ENCODE measurements at regions not wholly inside any gene's neighbourhood (a gene's known extent, or its start where the extent isn't known, plus 50 kb on each side); places are given as distances from the start of the nearest gene placed in this dataset.

GRCh38 chr3:72322264-72322976 lies 525.8 kb downstream of the SHQ1 start:
- DNase-seq (ENCODE audit: low spot score in 2 of 2) (no peak), ATAC-seq (no peak)
- Mint-ChIP-seq H3K27ac (no peak overlapping the region), H3K4me1 (no peaks in the 10 kb centered on the region), H3K9me3 (peaks cover 5% of the 10 kb centered on the region), H3K36me3 (no peaks in the 10 kb centered on the region), H3K4me3 (no peak overlapping the region)

- Mint-ChIP-seq H3K9me3 (no peaks in the 10 kb centered on the region), H3K4me3 (no peak overlapping the region), H3K36me3 (no peaks in the 10 kb centered on the region), H3K4me1 (no peaks in the 10 kb centered on the region), H3K27ac (no peak overlapping the region)
- DNase-seq (ENCODE audit: low spot score in 2 of 2) (no peak), ATAC-seq (no peak)
Observed at GRCh38 chr3:72320955-72321303, 527.3 kb downstream of the SHQ1 start.

GRCh38 chr3:72320095-72320954 lies 527.9 kb downstream of the SHQ1 start:
- Mint-ChIP-seq H3K36me3 (no peaks in the 10 kb centered on the region), H3K4me1 (no peaks in the 10 kb centered on the region), H3K9me3 (no peaks in the 10 kb centered on the region), H3K27ac (no peak overlapping the region), H3K4me3 (no peak overlapping the region)
- DNase-seq (ENCODE audit: low spot score in 2 of 2) (no peak), ATAC-seq (no peak)

- Mint-ChIP-seq H3K9me3 (no peaks in the 10 kb centered on the region), H3K36me3 (no peaks in the 10 kb centered on the region), H3K4me1 (no peaks in the 10 kb centered on the region), H3K4me3 (no peak overlapping the region), H3K27ac (no peak overlapping the region)
- ATAC-seq (no peak), DNase-seq (ENCODE audit: low spot score in 2 of 2) (no peak)
Observed at GRCh38 chr3:72319194-72320094, 528.8 kb downstream of the SHQ1 start.

GRCh38 chr3:72318504-72319193 lies 529.6 kb downstream of the SHQ1 start:
- H3K4me3 Mint-ChIP-seq = no peak overlapping the region
- no peaks in the 10 kb centered on the region for H3K4me1 Mint-ChIP-seq
- H3K36me3 Mint-ChIP-seq = no peaks in the 10 kb centered on the region
- no peaks in the 10 kb centered on the region for H3K9me3 Mint-ChIP-seq
- DNase-seq (ENCODE audit: low spot score in 2 of 2) = no peak
- H3K27ac Mint-ChIP-seq = no peak overlapping the region
- ATAC-seq = no peak

- Mint-ChIP-seq H3K9me3 (no peaks in the 10 kb centered on the region), H3K27ac (no peak overlapping the region), H3K4me1 (no peaks in the 10 kb centered on the region), H3K4me3 (no peak overlapping the region), H3K36me3 (no peaks in the 10 kb centered on the region)
- no peak for ATAC-seq
- DNase-seq (ENCODE audit: low spot score in 2 of 2) = no peak
Observed at GRCh38 chr3:72317491-72317890, 530.8 kb downstream of the SHQ1 start.

GRCh38 chr3:72316501-72317279 lies 531.6 kb downstream of the SHQ1 start:
- no peak for ATAC-seq
- no peaks in the 10 kb centered on the region for H3K36me3 Mint-ChIP-seq
- no peak overlapping the region for H3K27ac Mint-ChIP-seq
- H3K4me1 Mint-ChIP-seq = no peaks in the 10 kb centered on the region
- no peaks in the 10 kb centered on the region for H3K9me3 Mint-ChIP-seq
- H3K4me3 Mint-ChIP-seq = no peak overlapping the region
- DNase-seq (ENCODE audit: low spot score in 2 of 2) = no peak

- H3K4me1 Mint-ChIP-seq = peaks cover 6% of the 10 kb centered on the region
- ATAC-seq (no peak), DNase-seq (ENCODE audit: low spot score in 2 of 2) (no peak)
- H3K36me3 Mint-ChIP-seq = no peaks in the 10 kb centered on the region
- no peak overlapping the region for H3K27ac Mint-ChIP-seq
- H3K9me3 Mint-ChIP-seq = no peaks in the 10 kb centered on the region
- H3K4me3 Mint-ChIP-seq = no peak overlapping the region
Observed at GRCh38 chr3:72313308-72313707, 528.4 kb upstream of the PROK2 start.

GRCh38 chr3:72312339-72312738 lies 527.4 kb upstream of the PROK2 start:
- Mint-ChIP-seq H3K4me1 (peaks cover 6% of the 10 kb centered on the region), H3K4me3 (no peak overlapping the region), H3K36me3 (no peaks in the 10 kb centered on the region), H3K27ac (no peak overlapping the region), H3K9me3 (no peaks in the 10 kb centered on the region)
- DNase-seq (ENCODE audit: low spot score in 2 of 2) = no peak
- ATAC-seq = peak; percentile 60

GRCh38 chr3:72311425-72311824 lies 526.5 kb upstream of the PROK2 start:
- DNase-seq (ENCODE audit: low spot score in 2 of 2) = no peak
- H3K4me1 Mint-ChIP-seq = peaks cover 6% of the 10 kb centered on the region
- no peaks in the 10 kb centered on the region for H3K36me3 Mint-ChIP-seq
- H3K4me3 Mint-ChIP-seq = no peak overlapping the region
- H3K27ac Mint-ChIP-seq = no peak overlapping the region
- ATAC-seq = no peak
- H3K9me3 Mint-ChIP-seq = no peaks in the 10 kb centered on the region

- H3K27ac Mint-ChIP-seq = peak overlapping the region; percentile 68
- H3K4me1 Mint-ChIP-seq = peaks cover 6% of the 10 kb centered on the region
- H3K4me3 Mint-ChIP-seq = peak overlapping the region; percentile 36
- no peaks in the 10 kb centered on the region for H3K9me3 Mint-ChIP-seq
- no peaks in the 10 kb centered on the region for H3K36me3 Mint-ChIP-seq
- ATAC-seq (peak; percentile 42), DNase-seq (ENCODE audit: low spot score in 2 of 2) (no peak)
Observed at GRCh38 chr3:72310419-72311380, 525.8 kb upstream of the PROK2 start.

GRCh38 chr3:72309661-72310418 lies 524.9 kb upstream of the PROK2 start:
- DNase-seq (ENCODE audit: low spot score in 2 of 2) = no peak
- no peak overlapping the region for H3K4me3 Mint-ChIP-seq
- H3K4me1 Mint-ChIP-seq = peaks cover 6% of the 10 kb centered on the region
- H3K27ac Mint-ChIP-seq = peak overlapping the region; percentile 68
- no peaks in the 10 kb centered on the region for H3K9me3 Mint-ChIP-seq
- ATAC-seq = no peak
- no peaks in the 10 kb centered on the region for H3K36me3 Mint-ChIP-seq

GRCh38 chr3:72308641-72309040 lies 523.7 kb upstream of the PROK2 start:
- no peak overlapping the region for H3K4me3 Mint-ChIP-seq
- no peak overlapping the region for H3K27ac Mint-ChIP-seq
- H3K36me3 Mint-ChIP-seq = no peaks in the 10 kb centered on the region

More at GRCh38 chr3:72308641-72309040, 523.7 kb upstream of the PROK2 start:
- peaks cover 6% of the 10 kb centered on the region for H3K4me1 Mint-ChIP-seq
- H3K9me3 Mint-ChIP-seq = no peaks in the 10 kb centered on the region
- ATAC-seq (no peak), DNase-seq (ENCODE audit: low spot score in 2 of 2) (no peak)
